ENCODE measurements at regions not wholly inside any gene's neighbourhood (a gene's known extent, or its start where the extent isn't known, plus 50 kb on each side); places are given as distances from the start of the nearest gene placed in this dataset.
"Not testable (repeated sequence)": the region's sequence is repeated elsewhere in the genome, so short reads cannot be mapped to it uniquely, and the experiment has no call there.

- no peak for DNase-seq (ENCODE audit: low read depth)
These were observed 486.3 kb upstream of the MARCKS start for GRCh38 chr6:113370508-113371502.

GRCh38 chr6:113375466-113375865 lies 481.7 kb upstream of the MARCKS start:
- not testable (repeated sequence) for DNase-seq (ENCODE audit: low read depth)

GRCh38 chr6:113375950-113376846 lies 480.9 kb upstream of the MARCKS start:
- peak; percentile 38 for DNase-seq (ENCODE audit: low read depth)

- no peak for DNase-seq (ENCODE audit: low read depth)
These were observed 480.3 kb upstream of the MARCKS start for GRCh38 chr6:113376847-113377165.

GRCh38 chr6:113377362-113377942 lies 479.7 kb upstream of the MARCKS start:
- DNase-seq (ENCODE audit: low read depth) = no peak

- no peak for DNase-seq (ENCODE audit: low read depth)
These were observed 476.6 kb upstream of the MARCKS start for GRCh38 chr6:113380591-113380990.

- no peak for DNase-seq (ENCODE audit: low read depth)
These were observed 475.9 kb upstream of the MARCKS start for GRCh38 chr6:113381232-113381631.

- DNase-seq (ENCODE audit: low read depth) = peak; percentile 24
These were observed 475.2 kb upstream of the MARCKS start for GRCh38 chr6:113381959-113382358.

GRCh38 chr6:113383701-113384100 lies 473.4 kb upstream of the MARCKS start:
- peak; percentile 20 for DNase-seq (ENCODE audit: low read depth)

GRCh38 chr6:113385020-113385431 lies 472.1 kb upstream of the MARCKS start:
- DNase-seq (ENCODE audit: low read depth) = peak; percentile 25

- no peak for DNase-seq (ENCODE audit: low read depth)
These were observed 468.1 kb upstream of the MARCKS start for GRCh38 chr6:113388996-113389395.

- no peak for DNase-seq (ENCODE audit: low read depth)
These were observed 464.5 kb upstream of the MARCKS start for GRCh38 chr6:113392551-113393055.

- no peak for DNase-seq (ENCODE audit: low read depth)
These were observed 462.9 kb upstream of the MARCKS start for GRCh38 chr6:113394216-113394615.

- DNase-seq (ENCODE audit: low read depth) = no peak
These were observed 462.4 kb upstream of the MARCKS start for GRCh38 chr6:113394729-113395128.

GRCh38 chr6:113396730-113397129 lies 460.4 kb upstream of the MARCKS start:
- DNase-seq (ENCODE audit: low read depth) = peak; percentile 34

GRCh38 chr6:113397236-113397635 lies 459.9 kb upstream of the MARCKS start:
- peak; percentile 16 for DNase-seq (ENCODE audit: low read depth)

- no peak for DNase-seq (ENCODE audit: low read depth)
These were observed 455.9 kb upstream of the MARCKS start for GRCh38 chr6:113401231-113401630.

- no peak for DNase-seq (ENCODE audit: low read depth)
These were observed 454.6 kb upstream of the MARCKS start for GRCh38 chr6:113402544-113402943.

GRCh38 chr6:113403966-113404595 lies 453.1 kb upstream of the MARCKS start:
- DNase-seq (ENCODE audit: low read depth) = no peak

- DNase-seq (ENCODE audit: low read depth) = no peak
These were observed 451.7 kb upstream of the MARCKS start for GRCh38 chr6:113405326-113406047.
